Transverse colon (tissue), 4 donors: ENCODE measurements at regions not wholly inside any gene's neighbourhood (a gene's known extent, or its start where the extent isn't known, plus 50 kb on each side); places are given as distances from the start of the nearest gene placed in this dataset.

Source experiments
- DNase-seq: peaks from one replicate; pipeline ENCODE4 v3.0.0-alpha.2; 2019
- H3K27ac ChIP-seq, 4 donors: fragments of 200-600 bp; sonication (generic); 2 replicates each; pipeline ENCODE4 v1.5.1; 2016 to 2018; ENCODE audit warnings: inconsistent platforms in 4 of 4
- H3K27me3 ChIP-seq: fragments of 200-600 bp; sonication (generic); 2 replicates; pipeline ENCODE4 v1.5.1; 2017; ENCODE audit warnings: inconsistent platforms
- H3K36me3 ChIP-seq, 4 donors: fragments of 200-600 bp; sonication (generic); 2 replicates each; pipeline ENCODE4 v1.5.1; 2017 to 2019; ENCODE audit warnings: inconsistent platforms in 4 of 4
- H3K4me1 ChIP-seq, 4 donors: fragments of 200-600 bp; sonication (generic); 2 replicates each; pipeline ENCODE4 v1.5.1; 2017 to 2020; ENCODE audit warnings: inconsistent platforms in 4 of 4
- H3K4me3 ChIP-seq, 4 donors: fragments of 200-600 bp; sonication (generic); 1 replicate in 1 of 4; 2 replicates in 3 of 4; pipeline versions ENCODE4 v1.5.1 to v1.6.1; 2017 to 2019; ENCODE audit warnings: inconsistent platforms in 4 of 4
- H3K9me3 ChIP-seq, 2 donors: fragments of 200-600 bp; sonication (generic); 2 replicates each; pipeline ENCODE4 v1.5.1; 2017 to 2019; ENCODE audit warnings: inconsistent platforms in 2 of 2
- CTCF ChIP-seq, 5 experiments: fragments of 200-600 bp in 3 of 5; fragments of 450-650 bp in 2 of 5; sonication (generic) in 3 of 5; IDR thresholded peaks; 1 replicate in 2 of 5; 2 replicates in 3 of 5; pipeline ENCODE4 v1.5.1; 2016 to 2017; ENCODE audit warnings: antibody characterized with exemption in 5 of 5, inconsistent platforms in 3 of 5, mild to moderate bottlenecking in 2 of 5, moderate library complexity in 1 of 5
- EP300 ChIP-seq: sonication (generic); formaldehyde crosslinking; IDR thresholded peaks from one replicate; pipeline ENCODE4 v1.6.1; 2017; ENCODE audit warnings: antibody characterized with exemption, low read depth
- POLR2A ChIP-seq: fragments of 450-650 bp; IDR thresholded peaks from one replicate; pipeline ENCODE4 v1.6.1; 2016; ENCODE audit warnings: antibody characterized with exemption, mild to moderate bottlenecking, moderate library complexity
- POLR2AphosphoS5 ChIP-seq, 3 donors: sonication (generic); formaldehyde crosslinking; IDR thresholded peaks; one replicate each; pipeline ENCODE4 v1.6.1; 2016; ENCODE audit warnings: antibody characterized with exemption in 3 of 3
- WGBS, 2 donors: methylation state at CpG; one replicate each; pipeline ENCODE4 v1.1.5; 2018; ENCODE audit warnings: low coverage in 1 of 2; 5-methylcytosine and 5-hydroxymethylcytosine counted together
- in situ Hi-C, 4 donors: fragments of 200-750 bp; cut with MboI; loops; one replicate each; pipeline versions ENCODE4 v1.15.0 to v1.15.1; 2017; ENCODE audit warnings: low sequenced_read_pairs in 3 of 4, low pct_ligation_motif_present in 1 of 4, low pct_unique_long_range_greater_than_20kb in 1 of 4
- intact Hi-C: fragments of 100-400 bp; cut with DNase I; formaldehyde crosslinking; loops from one replicate; pipeline ENCODE4 v1.15.1; 2023; ENCODE audit warnings: low total_unique reads

GRCh38 chr12:74641262-74641661 is 103.6 kb downstream of the ATXN7L3B start:
- Histone ChIP-seq H3K4me3 (no peak overlapping the region), H3K36me3 (no peaks in the 10 kb centered on the region), H3K27me3 (no peaks in the 10 kb centered on the region), H3K27ac (no peak overlapping the region), H3K9me3 (no peaks in the 10 kb centered on the region), H3K4me1 (no peaks in the 10 kb centered on the region)
- DNase-seq, result no peak
- TF ChIP-seq EP300 (no peak), POLR2AphosphoS5 (IDR thresholded peaks at IDR 0.05) (no peak), POLR2A (no peak), CTCF (IDR thresholded peaks at IDR 0.05) (no peak)
- 66 to 87% methylated on average over 2 of the region's 2 CpGs for WGBS, 2 donors
- in situ Hi-C loops (no loop called here), intact Hi-C loops (no loop called here)

GRCh38 chr12:74641694-74642093 is 104.1 kb downstream of the ATXN7L3B start:
- no peak overlapping the region for H3K4me3 ChIP-seq
- intact Hi-C loops, result no loop called here
- DNase-seq, result no peak
- WGBS, 2 donors, result 45 to 48% methylated on average over 2 of the region's 2 CpGs
- H3K36me3 ChIP-seq, result no peaks in the 10 kb centered on the region
- no peaks in the 10 kb centered on the region for H3K4me1 ChIP-seq
- no peak for TF ChIP-seq POLR2AphosphoS5 (IDR thresholded peaks at IDR 0.05)
- no peak overlapping the region for H3K27ac ChIP-seq
- H3K9me3 ChIP-seq, result no peaks in the 10 kb centered on the region
- in situ Hi-C loops, result no loop called here
- H3K27me3 ChIP-seq, result no peaks in the 10 kb centered on the region

GRCh38 chr12:74644681-74645080 is 107.0 kb downstream of the ATXN7L3B start:
- Histone ChIP-seq H3K4me3 (no peak overlapping the region), H3K27me3 (no peaks in the 10 kb centered on the region), H3K36me3 (no peaks in the 10 kb centered on the region), H3K4me1 (no peaks in the 10 kb centered on the region), H3K27ac (no peak overlapping the region), H3K9me3 (no peaks in the 10 kb centered on the region)
- TF ChIP-seq POLR2A, result no peak
- TF ChIP-seq CTCF (IDR thresholded peaks at IDR 0.05), result no peak
- no peak for TF ChIP-seq POLR2AphosphoS5 (IDR thresholded peaks at IDR 0.05)
- TF ChIP-seq EP300, result no peak
- in situ Hi-C loops, result no loop called here
- intact Hi-C loops, result no loop called here
- DNase-seq, result no peak
- 35 to 75% methylated on average over 1 of the region's 1 CpG for WGBS, 2 donors

GRCh38 chr12:74646831-74647230 is 109.2 kb downstream of the ATXN7L3B start:
- Histone ChIP-seq H3K4me1 (no peaks in the 10 kb centered on the region), H3K27me3 (no peaks in the 10 kb centered on the region), H3K4me3 (no peak overlapping the region), H3K36me3 (no peaks in the 10 kb centered on the region), H3K9me3 (no peaks in the 10 kb centered on the region), H3K27ac (no peak overlapping the region)
- in situ Hi-C loops (no loop called here), intact Hi-C loops (no loop called here)
- TF ChIP-seq EP300, result no peak
- TF ChIP-seq CTCF (IDR thresholded peaks at IDR 0.05), result no peak
- TF ChIP-seq POLR2AphosphoS5 (IDR thresholded peaks at IDR 0.05), result no peak
- no peak for TF ChIP-seq POLR2A
- no peak for DNase-seq
- WGBS, 2 donors, result 14 to 15% methylated on average over 1 of the region's 1 CpG

- TF ChIP-seq EP300, result no peak
- no peak for TF ChIP-seq CTCF (IDR thresholded peaks at IDR 0.05)
- no peak for TF ChIP-seq POLR2A
- no peak for TF ChIP-seq POLR2AphosphoS5 (IDR thresholded peaks at IDR 0.05)
- 4 to 8% methylated on average over 2 of the region's 2 CpGs for WGBS, 2 donors
- no peaks in the 10 kb centered on the region for H3K27me3 ChIP-seq
- intact Hi-C loops (no loop called here), in situ Hi-C loops (no loop called here)
- no peaks in the 10 kb centered on the region for H3K4me1 ChIP-seq
- no peaks in the 10 kb centered on the region for H3K9me3 ChIP-seq
- no peaks in the 10 kb centered on the region for H3K36me3 ChIP-seq
- no peak overlapping the region for H3K27ac ChIP-seq
- DNase-seq, result no peak
- no peak overlapping the region for H3K4me3 ChIP-seq
Observed at GRCh38 chr12:74647256-74647655, 109.6 kb downstream of the ATXN7L3B start.
